AG04450 (cell line): ENCODE measurements at regions not wholly inside any gene's neighbourhood (a gene's known extent, or its start where the extent isn't known, plus 50 kb on each side); places are given as distances from the start of the nearest gene placed in this dataset.

ENCODE experiments used
- CTCF ChIA-PET: fragments of 300-600, 350-600 bp; formaldehyde crosslinking; extraction: SDS; loops from one replicate; lab custom pipeline; 2022; ENCODE audit warnings: antibody characterized with exemption, inconsistent platforms; lab: Charles Lee
- POLR2A ChIA-PET: fragments of 350-600 bp; formaldehyde crosslinking; extraction: SDS; loops from one replicate; lab custom pipeline; 2021; ENCODE audit warnings: antibody characterized with exemption, inconsistent platforms; lab: Yijun Ruan, JAX
- DNase-seq: peaks from one replicate; pipeline ENCODE4 v3.0.0-alpha.2; 2011; ENCODE audit warnings: low read depth, low spot score
- H3K27ac ChIP-seq: one replicate; pipeline ENCODE4 v1.5.1; 2012; ENCODE audit warnings: low read depth, low read length, control low read depth
- H3K27me3 ChIP-seq: one replicate; pipeline ENCODE4 v1.6.0; 2012; ENCODE audit warnings: low read length; ENCODE audit not compliant: control insufficient read depth, insufficient read depth
- H3K4me3 ChIP-seq: 2 replicates; pipeline ENCODE4 v1.5.1; 2011; ENCODE audit warnings: mild to moderate bottlenecking, low read depth, low read length, control low read depth
- H3K9me3 ChIP-seq: 2 replicates; pipeline ENCODE4 v1.5.1; 2012; ENCODE audit warnings: low read length; ENCODE audit not compliant: control insufficient read depth, insufficient read depth
- CTCF ChIP-seq: IDR thresholded peaks from 2 replicates; pipeline ENCODE4 v1.5.1; 2011; ENCODE audit warnings: low read depth, low read length, control low read depth, inconsistent platforms

DNA sequence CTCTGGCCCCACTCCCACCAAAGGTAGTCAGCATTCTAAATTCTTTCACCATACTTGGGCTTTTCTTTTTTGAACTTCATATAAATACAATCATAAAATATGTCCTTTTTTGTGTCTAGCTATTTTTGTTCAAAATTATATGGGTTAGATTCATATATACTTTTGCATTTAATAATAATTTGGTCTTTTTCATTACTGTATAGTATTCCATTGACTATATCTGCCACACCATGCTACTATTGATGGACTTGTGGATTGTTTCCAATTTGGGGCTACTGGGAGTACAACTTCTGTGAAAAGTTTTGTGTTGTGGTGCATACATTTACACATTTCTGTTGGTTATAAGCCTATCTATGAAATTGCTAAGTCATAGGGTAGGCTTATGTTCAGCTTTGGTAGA, 85.7 kb downstream of the GLUL start:
- POLR2A ChIA-PET = no interaction called here

DNA sequence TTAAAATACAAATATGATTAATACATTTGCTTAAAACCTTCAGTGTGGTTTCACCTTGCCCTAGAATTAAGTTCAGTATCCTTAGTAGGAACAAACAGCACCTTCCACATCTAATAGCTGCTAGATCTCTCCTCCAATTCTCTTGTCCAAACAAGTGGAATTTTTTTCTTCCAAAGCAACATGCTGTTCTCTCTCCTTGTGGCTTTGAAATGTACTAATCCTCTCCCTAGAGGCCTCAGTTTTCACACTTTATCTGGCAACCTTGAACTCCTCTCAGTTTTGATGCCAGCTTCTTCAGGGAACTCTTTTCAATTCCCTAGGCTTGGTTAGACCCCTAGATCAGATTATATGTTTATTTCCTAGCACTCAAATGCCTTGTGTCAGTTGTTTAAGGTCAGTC, 87.0 kb downstream of the GLUL start:
- Histone ChIP-seq H3K27me3 (no peaks in the 10 kb centered on the region), H3K27ac (no peak overlapping the region), H3K4me3 (no peak overlapping the region), H3K9me3 (no peaks in the 10 kb centered on the region)
- DNase-seq = no peak
- POLR2A ChIA-PET = no interaction called here
- CTCF ChIA-PET = no interaction called here
- TF ChIP-seq CTCF = no peak

More for the DNA sequence above, 85.7 kb downstream of the GLUL start:
- no peak overlapping the region for H3K4me3 ChIP-seq
- H3K27ac ChIP-seq = no peak overlapping the region
- CTCF ChIA-PET = no interaction called here
- H3K9me3 ChIP-seq = no peaks in the 10 kb centered on the region
- no peak for DNase-seq
- TF ChIP-seq CTCF = no peak
- no peaks in the 10 kb centered on the region for H3K27me3 ChIP-seq

DNA sequence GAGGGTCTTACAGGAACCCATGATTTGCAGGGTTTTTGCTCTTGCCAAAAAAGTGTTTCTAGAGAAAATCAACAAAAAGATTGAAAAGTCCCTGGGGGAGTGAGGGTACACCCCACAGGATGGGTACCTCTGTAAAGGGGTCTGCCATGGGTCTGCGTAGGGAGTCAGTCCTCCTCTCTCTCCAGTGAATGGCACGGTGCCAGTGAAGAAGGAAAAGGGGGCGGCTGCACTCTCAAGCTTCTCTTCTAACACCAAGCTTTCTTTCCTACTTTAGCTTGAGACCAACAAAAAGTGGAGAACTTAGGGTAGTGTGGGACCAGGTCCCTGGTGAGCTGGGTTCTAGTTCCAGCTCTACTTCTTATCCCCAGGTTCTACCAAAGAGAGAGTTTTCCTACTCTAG, 87.4 kb downstream of the GLUL start:
- Histone ChIP-seq H3K27me3 (no peaks in the 10 kb centered on the region), H3K9me3 (no peaks in the 10 kb centered on the region), H3K4me3 (no peak overlapping the region), H3K27ac (no peak overlapping the region)
- ChIA-PET CTCF (no interaction called here), POLR2A (no interaction called here)
- no peak for TF ChIP-seq CTCF
- DNase-seq = no peak

DNA sequence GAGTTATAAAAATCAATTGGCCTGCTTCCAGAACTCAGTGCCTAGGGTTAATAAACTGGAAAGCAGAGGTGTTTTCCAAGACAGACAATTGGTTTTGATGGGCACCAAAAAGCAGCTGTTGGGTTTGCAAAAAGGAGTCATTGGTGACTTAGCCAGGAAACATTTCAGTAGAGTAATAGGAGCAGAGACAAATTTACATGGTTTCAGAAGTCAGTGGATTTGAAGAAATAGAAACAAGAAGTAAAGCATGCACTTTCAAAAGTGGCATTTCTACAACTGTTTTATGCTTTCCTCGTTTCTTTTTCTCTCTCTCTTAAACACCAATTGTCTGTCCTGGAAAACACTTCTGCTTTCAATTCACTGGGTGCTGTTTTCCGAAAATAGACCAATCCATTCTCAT, 87.8 kb downstream of the GLUL start:
- Histone ChIP-seq H3K4me3 (no peak overlapping the region), H3K27ac (no peak overlapping the region), H3K27me3 (no peaks in the 10 kb centered on the region), H3K9me3 (no peaks in the 10 kb centered on the region)
- DNase-seq = no peak
- TF ChIP-seq CTCF = no peak
- ChIA-PET CTCF (no interaction called here), POLR2A (no interaction called here)

GRCh38 chr1:182301467-182302198, 90.0 kb downstream of the GLUL start:
- Histone ChIP-seq H3K27ac (no peak overlapping the region), H3K27me3 (no peaks in the 10 kb centered on the region), H3K4me3 (no peak overlapping the region), H3K9me3 (no peaks in the 10 kb centered on the region)
- DNase-seq = no peak
- ChIA-PET POLR2A (no interaction called here), CTCF (no interaction called here)
- no peak for TF ChIP-seq CTCF
